GM19468 (cell line): ENCODE measurements at regions not wholly inside any gene's neighbourhood (a gene's known extent, or its start where the extent isn't known, plus 50 kb on each side); places are given as distances from the start of the nearest gene placed in this dataset.
"Not testable (repeated sequence)": the region's sequence is repeated elsewhere in the genome, so short reads cannot be mapped to it uniquely, and the experiment has no call there.

ENCODE experiments used
- ATAC-seq: cut with Tn5 transposase; IDR thresholded peaks from one replicate; pipeline ENCODE4 v1.9.1; 2021; ENCODE audit warnings: mild to moderate bottlenecking, moderate library complexity, moderate number of reproducible peaks; ENCODE audit not compliant: unreplicated experiment; ENCODE audit errors: extremely low read depth

DNA sequence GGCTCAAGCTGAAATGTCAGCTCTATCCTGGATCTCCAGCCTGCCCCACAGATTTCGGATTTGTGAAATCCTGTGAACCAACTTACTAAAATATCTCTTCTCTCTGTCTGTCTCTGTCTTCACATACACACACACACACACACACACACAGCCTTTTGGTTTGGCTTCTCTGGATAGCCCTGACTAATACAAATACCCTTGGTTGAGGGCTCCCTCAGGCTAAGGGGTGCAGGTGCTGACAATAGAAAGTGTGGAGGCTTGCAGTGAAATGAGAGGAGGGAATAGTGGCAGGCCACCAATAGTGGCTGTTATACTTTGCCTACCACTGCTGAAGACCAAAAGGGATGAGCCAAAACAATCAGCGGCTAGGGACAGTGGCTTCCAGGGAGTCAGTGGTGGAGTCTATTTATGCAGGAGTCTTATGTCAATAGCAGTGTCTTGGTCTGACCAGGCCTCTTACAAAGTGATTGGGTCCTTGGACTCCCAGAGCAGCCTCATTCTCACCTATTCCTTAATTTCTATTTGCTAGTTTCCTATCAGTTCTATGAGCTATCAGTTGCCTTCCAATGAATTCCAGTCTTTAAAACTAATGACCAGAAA is 93.2 kb upstream of the GAS1 start:
- no peak for ATAC-seq

DNA sequence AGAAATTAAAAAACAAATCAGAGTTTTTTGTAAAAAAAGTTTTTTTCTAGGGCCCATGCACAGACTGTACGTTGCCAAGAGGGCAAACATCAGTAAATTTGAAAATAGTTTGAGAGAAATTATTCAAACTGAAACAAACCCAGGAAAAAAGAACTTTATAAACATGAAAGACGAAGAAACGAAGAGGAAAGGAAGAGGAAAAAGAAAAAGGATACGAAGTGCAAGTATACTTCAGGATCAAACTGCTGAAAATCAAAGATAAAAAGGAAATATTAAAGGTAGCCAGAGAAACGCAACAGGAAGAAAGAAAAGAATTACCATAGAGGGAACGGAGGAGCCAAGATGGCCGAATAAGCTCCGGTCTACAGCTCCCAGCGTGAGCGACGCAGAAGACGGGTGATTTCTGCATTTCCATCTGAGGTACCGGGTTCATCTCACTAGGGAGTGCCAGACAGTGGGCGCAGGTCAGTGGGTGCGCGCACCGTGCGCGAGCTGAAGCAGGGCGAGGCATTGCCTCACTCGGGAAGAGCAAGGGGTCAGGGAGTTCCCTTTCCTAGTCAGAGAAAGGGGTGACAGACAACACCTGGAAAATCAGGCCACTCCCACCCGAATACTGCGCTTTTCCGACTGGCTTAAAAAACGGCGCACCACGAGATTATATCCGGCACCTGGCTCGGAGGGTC is 94.4 kb upstream of the GAS1 start:
- not testable (repeated sequence) for ATAC-seq

DNA sequence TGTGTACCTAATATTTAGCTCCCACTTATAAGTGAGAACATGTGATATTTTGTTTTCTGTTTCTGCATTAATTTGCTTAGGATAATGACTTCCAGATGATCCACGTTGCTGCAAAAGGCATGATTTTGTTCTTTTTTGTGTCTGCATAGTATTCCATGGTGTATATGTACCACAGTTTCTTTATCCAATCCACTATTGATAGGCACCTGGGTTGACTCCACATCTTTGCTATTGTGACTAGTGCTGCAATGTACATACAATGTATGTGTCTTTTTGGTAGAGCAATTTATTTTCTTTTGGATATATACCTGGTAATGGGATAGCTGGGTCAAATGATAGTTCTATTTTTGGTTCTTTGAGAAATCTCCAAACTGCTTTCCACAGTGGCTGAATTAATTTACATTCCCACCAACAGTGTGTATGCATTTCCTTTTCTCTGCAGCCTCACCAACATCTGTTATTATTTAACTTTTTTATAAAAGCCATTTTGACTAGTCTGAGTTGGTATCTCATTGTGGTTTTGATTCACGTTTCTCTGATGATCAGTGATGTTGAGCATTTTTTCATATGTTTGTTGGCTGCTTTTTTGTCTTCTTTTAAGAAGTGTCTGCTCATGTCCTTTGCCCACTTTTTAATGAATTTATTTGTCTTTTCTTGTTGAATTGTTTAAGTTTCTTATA is 102.8 kb upstream of the GAS1 start:
- ATAC-seq, result not testable (repeated sequence)

DNA sequence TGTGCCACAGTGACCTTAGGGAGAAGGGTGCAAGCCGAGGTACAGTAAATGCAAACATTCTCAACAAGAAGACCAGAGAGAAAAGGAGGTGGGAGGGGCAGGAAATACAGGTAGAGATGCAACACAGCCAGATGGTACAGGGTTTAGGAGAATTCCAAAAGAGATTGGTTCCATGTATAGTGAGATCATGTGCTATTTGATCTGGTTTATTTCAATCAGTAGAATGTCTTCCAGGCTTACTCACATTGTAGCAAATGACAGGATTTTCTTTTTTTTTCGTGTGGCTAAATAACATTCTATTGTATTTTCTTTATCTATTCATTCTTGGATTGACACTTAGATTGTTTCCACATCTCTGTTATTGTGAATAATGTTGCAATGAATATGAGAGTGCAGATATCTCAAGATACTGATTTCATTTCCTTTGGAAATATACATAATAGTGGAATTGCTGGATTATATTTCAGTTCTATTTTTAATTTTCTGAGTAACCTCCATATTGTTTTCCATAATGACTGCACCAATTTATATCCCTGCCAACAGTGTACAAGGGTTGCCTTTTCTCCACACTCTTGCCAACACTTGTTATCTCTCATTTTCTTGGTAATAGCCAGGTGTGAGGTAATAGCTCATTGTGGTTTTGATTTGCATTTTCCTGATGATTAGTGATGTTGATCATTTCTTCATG is 107.8 kb upstream of the GAS1 start:
- no peak for ATAC-seq

DNA sequence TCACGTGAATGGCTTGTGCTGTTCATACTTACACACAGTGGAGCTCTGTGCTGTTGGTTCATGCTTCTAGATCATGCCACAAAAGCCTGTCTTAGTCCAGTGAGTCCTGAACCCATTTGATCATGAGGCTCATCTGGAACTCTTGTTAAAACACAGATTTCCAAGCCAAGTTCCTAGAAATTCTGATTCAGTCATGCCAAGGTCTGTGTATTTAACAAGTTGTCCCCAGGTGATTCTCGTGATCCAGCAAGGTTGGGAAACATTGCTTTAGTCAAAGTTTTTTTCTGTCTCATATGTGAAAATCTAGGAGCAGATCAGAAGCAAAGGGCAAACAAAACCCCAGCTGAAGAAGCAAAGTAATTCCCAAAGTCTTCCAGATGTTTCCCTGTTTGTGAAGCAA is 112.5 kb upstream of the GAS1 start:
- ATAC-seq, result no peak

DNA sequence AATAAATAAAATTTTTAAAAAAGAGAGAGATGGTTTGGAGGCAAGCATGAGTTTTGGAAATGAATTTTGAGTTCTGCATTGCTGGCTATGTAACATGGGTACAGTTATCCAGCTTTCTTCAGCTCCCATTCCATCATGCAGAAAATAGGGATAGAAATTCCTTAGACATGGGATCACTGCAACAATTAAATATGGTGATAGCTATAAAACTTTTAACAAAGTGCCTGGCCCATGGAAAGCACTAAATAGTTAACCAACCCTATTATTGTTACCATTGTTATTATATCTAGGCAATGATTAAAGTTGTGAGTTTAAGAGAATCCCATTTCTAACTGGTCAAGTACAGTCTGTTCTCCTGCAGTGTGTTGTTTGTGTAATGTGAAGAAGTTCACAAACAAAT is 115.4 kb upstream of the GAS1 start:
- ATAC-seq, result no peak

DNA sequence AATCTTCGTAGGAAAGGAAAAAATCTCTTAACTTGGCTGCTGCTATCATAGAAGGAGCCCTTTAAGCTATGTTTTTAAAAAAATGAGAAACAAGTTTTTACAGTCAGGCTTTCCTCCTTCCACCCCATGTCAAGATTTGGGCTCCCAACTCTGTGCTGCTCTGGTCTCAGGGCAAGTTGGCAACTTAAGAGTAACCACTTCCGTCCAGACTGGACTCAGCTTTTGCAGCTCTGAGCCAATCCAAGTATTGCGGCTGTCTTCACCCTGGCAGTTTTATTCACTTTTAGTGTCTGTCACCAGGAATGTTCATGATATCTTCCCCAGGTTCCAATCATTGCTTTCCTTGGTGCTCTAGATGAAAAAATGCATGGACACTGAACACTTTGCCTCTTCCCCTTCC is 115.9 kb upstream of the GAS1 start:
- no peak for ATAC-seq

DNA sequence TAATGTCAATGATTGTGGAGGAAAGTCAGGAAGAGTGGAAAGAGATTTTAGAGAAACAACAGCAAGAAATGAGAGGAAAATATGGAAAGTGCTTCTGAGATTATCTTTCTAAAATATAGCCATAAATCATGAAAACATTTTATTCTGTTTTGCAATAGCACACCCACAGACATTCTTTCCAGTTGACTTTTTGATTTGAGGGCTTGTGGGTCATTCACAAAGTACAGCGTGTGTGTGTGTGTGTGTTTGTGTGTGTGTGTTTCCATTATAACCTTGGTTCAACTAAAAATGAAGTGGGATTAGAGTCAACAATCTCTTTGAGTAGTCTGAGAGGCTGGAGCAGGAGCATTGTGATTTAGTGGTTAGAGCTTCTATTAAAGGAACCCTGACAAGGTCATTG is 116.6 kb upstream of the GAS1 start:
- no peak for ATAC-seq

DNA sequence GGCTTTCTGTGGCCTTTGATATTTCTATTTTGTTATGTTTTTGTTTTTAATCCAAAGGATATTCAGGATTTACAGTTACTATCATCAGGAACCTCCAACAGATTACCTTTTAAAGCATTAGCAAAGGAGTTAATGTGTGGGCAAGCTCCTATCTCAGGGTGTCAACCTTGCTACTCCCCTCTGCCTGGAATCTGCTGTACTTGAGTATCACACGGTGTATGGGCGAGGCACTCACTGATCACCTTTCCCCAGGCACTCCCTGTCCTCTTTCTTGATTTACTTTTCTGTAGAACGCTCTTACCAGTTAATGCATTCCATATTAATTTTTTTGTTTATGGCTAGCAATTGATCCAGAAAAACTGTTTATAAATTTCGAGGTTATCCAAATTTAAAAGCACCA is 117.0 kb upstream of the GAS1 start:
- ATAC-seq, result no peak

DNA sequence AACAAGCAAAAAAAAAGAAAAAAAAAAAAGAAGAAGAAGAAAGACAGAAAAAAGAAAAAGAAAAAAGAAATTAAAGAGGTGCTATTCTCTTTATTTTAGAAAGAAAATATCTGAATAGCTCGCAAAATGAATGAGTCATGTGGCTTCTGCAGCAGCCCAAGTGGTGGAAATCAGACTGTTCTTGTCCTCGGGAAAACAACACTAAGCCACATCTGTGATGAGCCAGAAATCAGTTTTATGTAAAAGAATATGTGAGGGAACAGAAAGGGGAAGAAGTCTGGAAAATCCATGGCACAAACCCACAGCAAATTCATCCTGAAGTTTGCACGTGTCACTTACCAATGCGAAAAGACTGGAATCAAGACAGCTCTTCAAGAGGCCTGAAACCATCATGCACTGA is 118.7 kb upstream of the GAS1 start:
- no peak for ATAC-seq

DNA sequence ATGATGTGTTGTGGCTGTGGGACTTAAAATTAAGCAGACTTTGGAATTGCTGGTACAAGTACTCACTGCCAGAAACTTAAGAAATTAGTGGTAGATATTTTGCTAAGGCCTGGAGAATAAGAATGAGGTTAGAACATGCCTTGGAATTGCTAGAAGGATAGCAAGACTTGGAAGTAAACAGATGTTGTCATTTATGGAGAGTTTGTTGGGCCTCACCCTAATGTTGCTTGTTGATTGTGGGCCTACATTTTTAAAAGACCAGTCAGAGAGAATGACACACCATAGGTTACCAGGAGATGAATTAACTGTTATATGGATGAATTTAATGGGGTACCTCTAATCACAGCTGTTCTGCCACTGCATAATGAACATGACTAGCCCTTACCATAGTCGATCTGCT is 120.1 kb upstream of the GAS1 start:
- ATAC-seq, result no peak

DNA sequence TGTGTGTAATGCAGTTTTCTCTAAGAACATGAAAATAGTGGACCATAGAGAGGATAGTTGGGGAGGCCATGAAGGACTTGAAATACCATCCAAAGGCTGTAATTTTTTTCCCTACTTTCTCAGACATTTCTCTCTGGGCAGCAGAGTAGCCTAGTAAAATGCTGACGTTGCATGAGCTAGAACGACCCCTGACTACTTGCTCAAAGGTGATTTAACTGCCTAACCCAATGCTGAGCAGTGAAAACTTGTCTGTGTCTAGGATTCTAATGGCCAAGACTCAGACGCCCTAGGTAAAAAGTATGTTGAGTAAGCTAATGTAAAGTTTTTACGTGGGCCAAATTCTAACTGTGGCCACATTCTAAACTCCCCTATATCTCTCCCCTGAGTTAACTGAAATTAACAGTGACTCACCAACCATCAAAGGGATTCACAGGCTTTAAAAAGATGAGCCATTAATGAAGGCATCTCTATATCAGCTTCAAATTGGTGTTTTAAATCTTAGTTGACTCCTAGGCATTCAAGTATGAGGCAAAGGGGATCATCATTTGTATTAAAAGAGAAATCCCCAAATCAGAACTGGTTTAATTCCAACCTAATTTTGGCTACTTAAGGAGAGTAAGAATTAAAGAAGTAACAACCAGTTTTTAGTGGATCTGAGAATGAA is 121.0 kb upstream of the GAS1 start:
- ATAC-seq, result no peak

DNA sequence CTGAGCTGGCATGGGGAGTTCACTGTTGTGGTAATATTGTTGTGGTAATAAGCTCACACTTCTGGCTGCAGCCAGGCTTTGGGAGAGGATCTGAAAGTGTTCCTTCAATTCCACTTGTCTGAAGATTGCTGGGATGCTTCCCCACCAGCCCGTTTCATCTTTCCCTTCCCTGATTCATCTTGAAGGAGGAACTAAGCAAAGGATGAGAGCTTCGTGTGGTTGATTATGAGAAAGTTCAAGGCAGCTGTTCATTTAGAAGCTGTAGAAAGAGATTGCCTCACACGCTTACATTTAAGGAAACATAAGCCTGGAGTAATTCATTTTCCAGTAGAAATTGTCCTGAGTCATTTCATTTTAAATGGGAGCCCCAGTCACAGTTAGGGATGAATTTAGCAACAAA is 122.4 kb upstream of the GAS1 start:
- ATAC-seq, result no peak

DNA sequence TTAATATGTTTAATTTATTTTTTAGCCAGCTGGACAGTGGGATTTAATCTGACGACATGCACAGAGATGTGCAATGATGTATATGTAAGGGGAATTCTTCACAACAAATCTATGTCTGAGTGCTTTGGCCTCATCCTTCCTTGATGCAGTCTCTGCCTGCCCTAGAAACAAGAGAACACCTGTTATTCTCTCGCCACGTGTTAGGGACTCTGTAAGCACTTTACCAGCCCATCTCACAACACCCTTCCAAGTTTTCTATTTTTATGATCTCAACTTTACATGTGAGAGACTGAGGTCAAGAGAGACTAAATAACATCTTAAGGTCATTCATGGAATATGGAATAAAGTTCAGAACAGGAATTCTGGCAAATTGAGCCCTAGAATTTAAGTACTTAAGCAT is 123.0 kb upstream of the GAS1 start:
- ATAC-seq, result no peak

DNA sequence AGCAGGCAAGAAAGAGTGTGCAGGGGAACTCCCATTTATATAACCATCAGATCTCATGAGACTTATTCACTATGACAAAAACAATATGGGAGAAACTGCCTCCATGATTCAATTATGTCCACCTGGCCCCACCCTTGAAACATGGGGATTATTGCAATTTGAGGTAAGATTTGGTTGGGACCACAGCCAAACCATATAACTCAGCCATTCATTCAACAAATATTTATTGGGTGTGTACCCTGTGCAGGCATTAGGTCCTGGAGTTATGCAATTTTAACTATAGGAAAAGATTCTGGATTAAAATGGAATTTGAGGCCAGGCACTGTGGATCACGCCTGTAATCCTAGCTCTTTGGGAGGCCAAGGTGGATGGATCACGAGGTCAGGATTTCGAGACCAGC is 124.2 kb upstream of the GAS1 start:
- ATAC-seq, result no peak

DNA sequence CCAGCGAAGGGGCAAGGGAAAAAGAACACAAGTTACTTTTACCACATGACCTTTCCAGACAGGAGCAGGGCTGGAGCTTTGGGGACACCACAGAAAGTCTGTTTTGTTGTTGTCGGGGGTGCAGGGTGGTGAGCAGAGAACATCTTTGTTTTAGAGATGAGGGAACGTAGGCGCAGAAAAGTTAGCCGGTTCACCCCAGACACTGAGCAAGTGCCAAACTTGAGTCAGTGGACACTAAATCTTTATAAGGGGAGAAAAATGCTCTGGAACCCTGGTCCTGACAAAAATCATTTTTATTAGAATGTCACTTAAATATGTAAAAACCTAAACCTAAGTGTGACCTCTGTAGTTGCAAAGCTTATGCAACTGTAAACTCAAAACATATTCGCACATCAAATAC is 126.4 kb upstream of the GAS1 start:
- ATAC-seq, result no peak

DNA sequence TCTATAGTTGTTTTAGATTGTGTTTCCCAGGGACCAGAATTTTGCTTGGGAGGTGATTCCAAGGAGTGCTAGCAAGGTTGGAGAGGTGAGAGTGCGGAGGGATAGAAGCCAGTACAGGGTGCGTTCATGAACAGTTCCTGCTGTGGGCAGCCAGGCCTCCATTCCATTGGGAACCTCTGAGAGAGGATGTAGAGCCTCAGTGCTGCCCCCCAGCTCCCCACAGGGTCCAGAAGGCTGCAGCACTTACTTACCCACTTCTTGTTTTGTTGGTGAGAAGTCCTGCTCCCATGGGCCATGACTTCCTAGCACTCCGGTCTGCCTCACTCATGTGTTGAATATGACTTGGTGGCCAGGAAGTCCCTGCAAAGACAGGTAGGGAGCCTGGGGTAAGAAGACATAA is 128.2 kb upstream of the GAS1 start:
- ATAC-seq, result no peak

DNA sequence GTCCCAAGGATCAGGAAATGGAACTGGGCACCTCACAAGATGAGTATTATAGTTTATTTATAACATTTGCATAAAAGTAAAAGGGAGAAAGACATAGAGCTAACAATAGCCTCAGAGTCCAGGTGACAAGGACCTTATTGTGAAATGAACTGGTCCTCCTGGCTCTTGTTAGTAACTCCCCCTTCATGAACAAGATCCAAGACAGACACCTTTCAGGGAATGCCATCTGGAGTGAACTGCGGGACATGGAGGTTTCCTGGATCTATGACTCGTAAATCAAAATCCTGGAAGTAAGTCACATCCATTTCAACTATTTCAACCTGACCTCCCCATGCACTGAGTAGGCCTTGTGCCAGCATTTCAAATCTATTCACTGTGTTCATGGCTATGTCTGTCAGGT is 129.5 kb upstream of the GAS1 start:
- no peak for ATAC-seq

DNA sequence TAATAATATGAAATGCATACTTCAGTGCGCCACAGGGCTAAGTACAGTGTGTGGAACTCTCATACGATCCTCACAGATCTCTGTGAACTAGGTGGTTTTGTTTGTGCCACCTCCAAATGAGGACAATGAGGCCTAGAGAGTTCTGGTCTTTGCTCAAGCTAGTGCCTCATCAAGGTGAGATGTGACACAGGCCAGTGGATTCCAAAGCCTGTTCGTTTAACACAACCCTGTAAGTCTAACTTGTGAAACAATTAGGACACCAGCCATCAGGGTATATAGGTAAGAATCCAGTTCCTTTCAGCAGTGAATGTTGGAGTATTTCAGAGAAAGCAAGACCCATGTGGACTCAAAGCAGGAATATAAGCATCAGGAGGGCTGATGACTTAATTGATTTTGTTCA is 130.7 kb upstream of the GAS1 start:
- ATAC-seq, result no peak

DNA sequence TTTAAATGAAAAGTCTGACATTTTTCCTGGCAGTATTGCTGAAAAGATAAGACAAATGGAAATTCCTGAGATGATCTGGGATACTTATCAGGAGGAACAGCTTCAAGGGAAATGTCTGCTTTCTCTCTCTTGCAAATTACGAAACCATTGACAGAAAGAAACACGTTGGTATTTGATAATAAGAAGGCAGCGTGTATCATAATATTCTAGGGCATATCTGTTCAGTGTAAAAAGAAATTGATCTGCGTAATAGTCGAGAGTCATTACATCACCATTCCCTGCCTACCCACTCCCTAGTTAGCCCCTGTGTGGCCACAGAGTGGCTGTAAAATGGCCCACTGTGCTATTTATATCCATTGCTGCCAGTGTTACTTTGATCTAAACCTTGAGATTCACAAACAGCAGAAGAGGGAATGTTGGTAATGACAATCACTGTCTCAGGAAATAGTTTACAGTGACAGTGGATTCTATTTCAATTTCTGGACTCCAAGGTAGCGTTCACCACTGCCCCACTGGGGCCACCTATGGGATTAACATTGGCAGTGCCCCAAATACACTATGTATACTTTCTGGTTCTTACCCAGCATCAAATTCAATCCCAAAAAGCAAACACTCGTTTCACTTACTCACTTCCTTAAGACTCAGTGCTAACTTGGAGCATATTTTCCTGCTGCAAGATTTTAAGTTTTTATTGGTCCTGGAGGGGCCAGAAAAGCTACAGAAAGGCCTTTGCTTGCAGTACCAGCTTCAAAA is 133.4 kb upstream of the GAS1 start:
- ATAC-seq, result no peak
